ENCODE measurements at regions not wholly inside any gene's neighbourhood (a gene's known extent, or its start where the extent isn't known, plus 50 kb on each side); places are given as distances from the start of the nearest gene placed in this dataset.

DNA sequence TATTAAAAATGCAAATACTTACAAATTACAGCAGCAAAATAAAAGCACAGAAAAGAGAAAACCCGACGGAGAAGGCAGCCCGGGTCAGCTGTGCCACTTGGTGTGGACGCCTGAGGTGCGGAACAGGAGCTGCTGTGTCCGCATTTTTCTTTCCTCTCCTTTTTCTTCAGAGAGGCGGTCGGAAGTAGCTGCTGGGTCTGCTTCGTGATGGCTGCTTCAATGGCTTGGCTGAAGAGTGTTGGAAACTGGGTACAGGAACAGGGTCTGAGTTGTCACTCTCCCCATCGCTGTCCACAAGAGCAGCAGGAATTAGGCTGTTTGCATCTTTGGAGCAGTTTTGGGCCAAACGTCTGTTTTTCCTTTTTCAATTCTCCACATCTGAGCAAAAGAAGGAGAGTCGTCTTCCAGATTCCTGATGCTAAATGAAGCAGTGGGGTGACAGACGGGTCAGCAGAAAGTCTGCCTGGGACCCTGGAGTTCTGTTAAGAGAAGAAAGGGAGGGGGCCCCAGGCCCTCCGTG is 53.5 kb upstream of the ARL8B start:
- TF ChIP-seq, protein P1, sequence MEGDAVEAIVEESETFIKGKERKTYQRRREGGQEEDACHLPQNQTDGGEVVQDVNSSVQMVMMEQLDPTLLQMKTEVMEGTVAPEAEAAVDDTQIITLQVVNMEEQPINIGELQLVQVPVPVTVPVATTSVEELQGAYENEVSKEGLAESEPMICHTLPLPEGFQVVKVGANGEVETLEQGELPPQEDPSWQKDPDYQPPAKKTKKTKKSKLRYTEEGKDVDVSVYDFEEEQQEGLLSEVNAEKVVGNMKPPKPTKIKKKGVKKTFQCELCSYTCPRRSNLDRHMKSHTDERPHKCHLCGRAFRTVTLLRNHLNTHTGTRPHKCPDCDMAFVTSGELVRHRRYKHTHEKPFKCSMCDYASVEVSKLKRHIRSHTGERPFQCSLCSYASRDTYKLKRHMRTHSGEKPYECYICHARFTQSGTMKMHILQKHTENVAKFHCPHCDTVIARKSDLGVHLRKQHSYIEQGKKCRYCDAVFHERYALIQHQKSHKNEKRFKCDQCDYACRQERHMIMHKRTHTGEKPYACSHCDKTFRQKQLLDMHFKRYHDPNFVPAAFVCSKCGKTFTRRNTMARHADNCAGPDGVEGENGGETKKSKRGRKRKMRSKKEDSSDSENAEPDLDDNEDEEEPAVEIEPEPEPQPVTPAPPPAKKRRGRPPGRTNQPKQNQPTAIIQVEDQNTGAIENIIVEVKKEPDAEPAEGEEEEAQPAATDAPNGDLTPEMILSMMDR (IDR thresholded peaks at IDR 0.05; ENCODE audit: low read depth, low read length, poor library complexity, severe bottlenecking), result no peak
- TF ChIP-seq EZH2phosphoT487 (IDR thresholded peaks at IDR 0.05; ENCODE audit: borderline replicate concordance, low read length), result no peak

Data from DOHH2 (cell line).